ENCODE measurements at regions not wholly inside any gene's neighbourhood (a gene's known extent, or its start where the extent isn't known, plus 50 kb on each side); places are given as distances from the start of the nearest gene placed in this dataset.

GRCh38 chrX:113545040-113545439 lies 704.4 kb upstream of the AMOT start:
- TF ChIP-seq, protein P1, sequence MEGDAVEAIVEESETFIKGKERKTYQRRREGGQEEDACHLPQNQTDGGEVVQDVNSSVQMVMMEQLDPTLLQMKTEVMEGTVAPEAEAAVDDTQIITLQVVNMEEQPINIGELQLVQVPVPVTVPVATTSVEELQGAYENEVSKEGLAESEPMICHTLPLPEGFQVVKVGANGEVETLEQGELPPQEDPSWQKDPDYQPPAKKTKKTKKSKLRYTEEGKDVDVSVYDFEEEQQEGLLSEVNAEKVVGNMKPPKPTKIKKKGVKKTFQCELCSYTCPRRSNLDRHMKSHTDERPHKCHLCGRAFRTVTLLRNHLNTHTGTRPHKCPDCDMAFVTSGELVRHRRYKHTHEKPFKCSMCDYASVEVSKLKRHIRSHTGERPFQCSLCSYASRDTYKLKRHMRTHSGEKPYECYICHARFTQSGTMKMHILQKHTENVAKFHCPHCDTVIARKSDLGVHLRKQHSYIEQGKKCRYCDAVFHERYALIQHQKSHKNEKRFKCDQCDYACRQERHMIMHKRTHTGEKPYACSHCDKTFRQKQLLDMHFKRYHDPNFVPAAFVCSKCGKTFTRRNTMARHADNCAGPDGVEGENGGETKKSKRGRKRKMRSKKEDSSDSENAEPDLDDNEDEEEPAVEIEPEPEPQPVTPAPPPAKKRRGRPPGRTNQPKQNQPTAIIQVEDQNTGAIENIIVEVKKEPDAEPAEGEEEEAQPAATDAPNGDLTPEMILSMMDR (IDR thresholded peaks at IDR 0.05; ENCODE audit: insufficient read depth, low read length), result no peak
- no peak for TF ChIP-seq POLR2AphosphoS5 (IDR thresholded peaks at IDR 0.05; ENCODE audit: low read depth)
- TF ChIP-seq, protein P2, sequence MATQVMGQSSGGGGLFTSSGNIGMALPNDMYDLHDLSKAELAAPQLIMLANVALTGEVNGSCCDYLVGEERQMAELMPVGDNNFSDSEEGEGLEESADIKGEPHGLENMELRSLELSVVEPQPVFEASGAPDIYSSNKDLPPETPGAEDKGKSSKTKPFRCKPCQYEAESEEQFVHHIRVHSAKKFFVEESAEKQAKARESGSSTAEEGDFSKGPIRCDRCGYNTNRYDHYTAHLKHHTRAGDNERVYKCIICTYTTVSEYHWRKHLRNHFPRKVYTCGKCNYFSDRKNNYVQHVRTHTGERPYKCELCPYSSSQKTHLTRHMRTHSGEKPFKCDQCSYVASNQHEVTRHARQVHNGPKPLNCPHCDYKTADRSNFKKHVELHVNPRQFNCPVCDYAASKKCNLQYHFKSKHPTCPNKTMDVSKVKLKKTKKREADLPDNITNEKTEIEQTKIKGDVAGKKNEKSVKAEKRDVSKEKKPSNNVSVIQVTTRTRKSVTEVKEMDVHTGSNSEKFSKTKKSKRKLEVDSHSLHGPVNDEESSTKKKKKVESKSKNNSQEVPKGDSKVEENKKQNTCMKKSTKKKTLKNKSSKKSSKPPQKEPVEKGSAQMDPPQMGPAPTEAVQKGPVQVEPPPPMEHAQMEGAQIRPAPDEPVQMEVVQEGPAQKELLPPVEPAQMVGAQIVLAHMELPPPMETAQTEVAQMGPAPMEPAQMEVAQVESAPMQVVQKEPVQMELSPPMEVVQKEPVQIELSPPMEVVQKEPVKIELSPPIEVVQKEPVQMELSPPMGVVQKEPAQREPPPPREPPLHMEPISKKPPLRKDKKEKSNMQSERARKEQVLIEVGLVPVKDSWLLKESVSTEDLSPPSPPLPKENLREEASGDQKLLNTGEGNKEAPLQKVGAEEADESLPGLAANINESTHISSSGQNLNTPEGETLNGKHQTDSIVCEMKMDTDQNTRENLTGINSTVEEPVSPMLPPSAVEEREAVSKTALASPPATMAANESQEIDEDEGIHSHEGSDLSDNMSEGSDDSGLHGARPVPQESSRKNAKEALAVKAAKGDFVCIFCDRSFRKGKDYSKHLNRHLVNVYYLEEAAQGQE (IDR thresholded peaks at IDR 0.05; ENCODE audit: insufficient replicate concordance, low read depth), result no peak
- no peak for TF ChIP-seq GABPA (IDR thresholded peaks at IDR 0.05; ENCODE audit: low read depth)
